B cell (primary cell): ENCODE measurements at regions not wholly inside any gene's neighbourhood (a gene's known extent, or its start where the extent isn't known, plus 50 kb on each side); places are given as distances from the start of the nearest gene placed in this dataset.

ENCODE experiments used
- ATAC-seq: fragments of 200-7000 bp; cut with Tn5 transposase; one replicate; pipeline ENCODE4 v1.10.0; 2021; ENCODE audit warnings: low read depth, mild to moderate bottlenecking, moderate number of reproducible peaks, moderate library complexity
- CTCF ChIA-PET: fragments of 350-600 bp; sonication (Branson Sonifier 250); formaldehyde crosslinking; loops from one replicate; lab custom pipeline; 2021; ENCODE audit warnings: antibody characterized with exemption, inconsistent platforms; lab: Charles Lee
- POLR2A ChIA-PET: fragments of 350-600 bp; sonication (Branson Sonifier 250); formaldehyde crosslinking; loops from one replicate; lab custom pipeline; 2021; ENCODE audit warnings: antibody characterized with exemption; lab: Charles Lee
- DNase-seq: peaks from one replicate; pipeline ENCODE4 v3.0.0; 2013
- H2AFZ ChIP-seq: 2 replicates; pipeline ENCODE4 v1.6.1; 2012; ENCODE audit warnings: mild to moderate bottlenecking, low read depth, low read length; ENCODE audit not compliant: insufficient read depth, poor library complexity, severe bottlenecking
- H3K27ac ChIP-seq, 2 donors: 1 replicate in 1 of 2; 2 replicates in 1 of 2; pipeline ENCODE4 v1.5.1; 2012 to 2013; ENCODE audit warnings: low read length in 2 of 2, mild to moderate bottlenecking in 2 of 2, moderate library complexity in 1 of 2
- H3K27me3 ChIP-seq, 4 experiments: fragments of 200-600 bp in 1 of 4; sonication (generic) in 1 of 4; replicated peaks in 1 of 4; 1 replicate in 2 of 4; 2 replicates in 2 of 4; pipeline versions ENCODE4 v1.6.1 to v1.7.0; 2013 to 2016; ENCODE audit warnings: low read length in 3 of 4, mild to moderate bottlenecking in 2 of 4, mixed read lengths in 1 of 4, moderate library complexity in 1 of 4; ENCODE audit not compliant: insufficient read depth in 4 of 4, control insufficient read depth in 3 of 4; ENCODE audit errors: control extremely low read depth in 1 of 4
- H3K36me3 ChIP-seq, 2 experiments: replicated peaks in 1 of 2; 1 replicate in 1 of 2; 2 replicates in 1 of 2; pipeline versions ENCODE4 v1.6.1 to v1.7.1; 2013; ENCODE audit warnings: low read length in 1 of 2; ENCODE audit not compliant: insufficient read depth in 2 of 2, control insufficient read depth in 1 of 2; ENCODE audit errors: control extremely low read depth in 1 of 2, extremely low read depth in 1 of 2
- H3K4me1 ChIP-seq, 2 donors: fragments of 200-600 bp in 1 of 2; sonication (generic) in 1 of 2; 1 replicate in 1 of 2; 2 replicates in 1 of 2; pipeline versions ENCODE4 v1.5.1 to v1.6.1; 2013 to 2017; ENCODE audit warnings: low read length in 2 of 2; ENCODE audit not compliant: control insufficient read depth in 2 of 2, insufficient read depth in 2 of 2
- H3K4me2 ChIP-seq: replicated peaks from 2 replicates; pipeline ENCODE3; 2012; ENCODE audit warnings: mild to moderate bottlenecking, low read depth, low read length; ENCODE audit not compliant: poor library complexity, severe bottlenecking
- H3K4me3 ChIP-seq, 5 experiments: fragments of 200-600 bp in 1 of 5; sonication (generic) in 1 of 5; 1 replicate in 3 of 5; 2 replicates in 2 of 5; pipeline versions ENCODE4 v1.5.1 to v1.7.0; 2011 to 2016; ENCODE audit warnings: low read length in 4 of 5, mild to moderate bottlenecking in 4 of 5, low read depth in 2 of 5, control low read depth in 1 of 5, moderate library complexity in 1 of 5; ENCODE audit not compliant: insufficient read depth in 1 of 5; ENCODE audit errors: control extremely low read depth in 1 of 5, extremely low read depth in 1 of 5
- H3K79me2 ChIP-seq: fragments of 200-600 bp; sonication (generic); one replicate; pipeline ENCODE4 v1.6.0; 2016; ENCODE audit warnings: low read length; ENCODE audit not compliant: control insufficient read depth, insufficient read depth
- H3K9ac ChIP-seq: fragments of 200-600 bp; sonication (generic); 2 replicates; pipeline ENCODE4 v1.6.1; 2017; ENCODE audit warnings: mild to moderate bottlenecking, low read length, moderate library complexity
- H3K9me3 ChIP-seq, 3 donors: one replicate each; pipeline versions ENCODE4 v1.6.1 to v1.7.1; 2013; ENCODE audit warnings: low read length in 2 of 3; ENCODE audit not compliant: control insufficient read depth in 2 of 3, insufficient read depth in 1 of 3; ENCODE audit errors: control extremely low read depth in 1 of 3
- H4K20me1 ChIP-seq: 2 replicates; pipeline ENCODE4 v1.6.0; 2012; ENCODE audit warnings: mild to moderate bottlenecking, low read length; ENCODE audit not compliant: insufficient read depth, control insufficient read depth, poor library complexity, severe bottlenecking
- H3K27ac Mint-ChIP-seq: one replicate; pipeline ENCODE4 v1.8.0; 2021; ENCODE audit warnings: mixed read lengths
- H3K27me3 Mint-ChIP-seq: one replicate; pipeline ENCODE4 v1.8.0; 2021; ENCODE audit warnings: mixed read lengths
- H3K4me1 Mint-ChIP-seq: one replicate; pipeline ENCODE4 v1.8.0; 2021; ENCODE audit warnings: mixed read lengths
- H3K4me3 Mint-ChIP-seq: one replicate; pipeline ENCODE4 v1.8.0; 2021; ENCODE audit warnings: mixed read lengths
- H3K9me3 Mint-ChIP-seq: one replicate; pipeline ENCODE4 v1.8.0; 2022; ENCODE audit warnings: mixed read lengths; ENCODE audit not compliant: insufficient read depth
- CTCF ChIP-seq: fragments of 200-600 bp; IDR thresholded peaks from one replicate; pipeline ENCODE4 v1.8.0; 2022; ENCODE audit warnings: antibody characterized with exemption, mild to moderate bottlenecking
- EZH2 ChIP-seq: IDR thresholded peaks from 2 replicates; pipeline ENCODE4 v1.6.1; 2012; ENCODE audit warnings: borderline replicate concordance, low read depth, mild to moderate bottlenecking, moderate library complexity, low read length; ENCODE audit not compliant: insufficient read depth, poor library complexity, severe bottlenecking
- WGBS: methylation state at CpG from one replicate; pipeline ENCODE4 v1.1.5; 2013; ENCODE audit warnings: missing lambda C conversion rate; ENCODE audit not compliant: insufficient coverage; 5-methylcytosine and 5-hydroxymethylcytosine counted together
- intact Hi-C: fragments of 100-400 bp; cut with micrococcal nuclease; formaldehyde crosslinking; loops from one replicate; pipeline ENCODE4 v1.10.0; 2022

- Histone ChIP-seq H3K36me3 (no peaks in the 10 kb centered on the region), H3K4me2 (no peak overlapping the region), H4K20me1 (no peaks in the 10 kb centered on the region), H3K9ac (no peak overlapping the region), H2AFZ (no peak overlapping the region), H3K79me2 (no peaks in the 10 kb centered on the region), H3K27ac (no peak overlapping the region), H3K9me3 (peaks cover 0 to 3% (median 0%) of the 10 kb centered on the region in 3 donors), H3K27me3 (no peaks in the 10 kb centered on the region), H3K4me1 (no peaks in the 10 kb centered on the region), H3K4me3 (no peak overlapping the region)
- WGBS = 90% methylated on average over 2 of the region's 3 CpGs
- TF ChIP-seq CTCF (no peak), EZH2 (no peak)
- POLR2A ChIA-PET = no interaction called here
- Mint-ChIP-seq H3K4me1 (no peaks in the 10 kb centered on the region), H3K9me3 (no peaks in the 10 kb centered on the region), H3K4me3 (no peak overlapping the region), H3K27me3 (no peaks in the 10 kb centered on the region), H3K27ac (no peak overlapping the region)
- DNase-seq = no peak
- no peak for ATAC-seq
- intact Hi-C loops = no loop called here
- CTCF ChIA-PET = no interaction called here
These were observed 1456.1 kb downstream of the GATA3 start for GRCh38 chr10:9510626-9511025.

- Histone ChIP-seq H3K79me2 (no peaks in the 10 kb centered on the region), H3K4me1 (no peaks in the 10 kb centered on the region), H3K4me2 (no peak overlapping the region), H2AFZ (no peak overlapping the region), H3K36me3 (no peaks in the 10 kb centered on the region), H3K4me3 (no peak overlapping the region), H3K27ac (no peak overlapping the region), H3K9ac (no peak overlapping the region), H4K20me1 (no peaks in the 10 kb centered on the region), H3K9me3 (peaks cover 0 to 7% (median 0%) of the 10 kb centered on the region in 3 donors), H3K27me3 (no peaks in the 10 kb centered on the region)
- no peak overlapping the region for H3K27ac Mint-ChIP-seq
- WGBS = 71% methylated on average over 5 of the region's 6 CpGs
- no peaks in the 10 kb centered on the region for H3K27me3 Mint-ChIP-seq
- TF ChIP-seq EZH2 (no peak), CTCF (no peak)
- no peak overlapping the region for H3K4me3 Mint-ChIP-seq
- no peaks in the 10 kb centered on the region for H3K4me1 Mint-ChIP-seq
- ChIA-PET POLR2A (no interaction called here), CTCF (no interaction called here)
- no peak for ATAC-seq
- intact Hi-C loops = no loop called here
- no peak for DNase-seq
- H3K9me3 Mint-ChIP-seq = no peaks in the 10 kb centered on the region
These were observed 1461.4 kb downstream of the GATA3 start for GRCh38 chr10:9515922-9516321.
